GM19395 (cell line): ENCODE measurements at regions not wholly inside any gene's neighbourhood (a gene's known extent, or its start where the extent isn't known, plus 50 kb on each side); places are given as distances from the start of the nearest gene placed in this dataset.
A peak's percentile ranks its signal among the peaks of the same experiment; 100 is the strongest.

Experiments used
- ATAC-seq: cut with Tn5 transposase; IDR thresholded peaks from one replicate; pipeline ENCODE4 v1.9.1; 2021; ENCODE audit warnings: mild to moderate bottlenecking, moderate library complexity; ENCODE audit not compliant: unreplicated experiment

DNA sequence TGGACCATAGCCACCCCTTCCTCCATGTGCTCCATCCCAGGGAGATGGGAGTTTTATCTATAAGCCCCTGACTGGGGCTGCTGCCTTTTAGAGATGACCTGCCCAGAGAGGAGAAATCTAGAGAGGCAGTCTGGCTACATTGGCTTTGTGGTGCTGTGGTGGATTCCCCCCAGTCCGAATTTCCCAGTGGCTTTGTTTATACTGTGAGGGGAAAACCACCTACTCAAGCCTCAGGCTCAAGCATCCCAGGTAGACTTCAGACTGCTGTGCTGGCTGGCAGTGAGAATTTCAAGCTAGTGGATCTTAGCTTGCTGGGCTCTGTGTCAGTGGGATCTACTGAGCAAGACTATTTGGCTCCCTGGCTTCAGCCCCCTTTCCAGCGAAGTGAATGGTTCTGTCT is 1195.7 kb upstream of the PCDH20 start:
- ATAC-seq: no peak

DNA sequence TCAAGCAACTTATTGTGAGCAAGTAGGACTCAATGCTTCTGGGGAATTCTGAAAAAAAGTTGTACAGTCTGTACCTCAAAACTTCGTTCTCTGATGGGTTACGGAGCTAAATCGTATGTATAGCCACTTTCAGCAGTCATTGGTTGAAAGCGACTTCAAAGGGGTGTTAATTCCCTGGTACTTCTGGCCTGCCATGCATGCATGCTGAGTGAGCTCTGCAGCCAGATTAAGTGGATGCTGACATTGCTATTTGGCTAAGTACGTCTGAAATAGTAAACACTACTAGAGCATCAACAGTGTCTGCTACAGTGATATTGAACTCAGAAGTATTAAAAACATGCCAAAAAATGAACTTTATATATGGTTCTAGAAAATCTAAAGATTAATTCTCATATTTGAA is 1183.1 kb upstream of the PCDH20 start:
- ATAC-seq: no peak

DNA sequence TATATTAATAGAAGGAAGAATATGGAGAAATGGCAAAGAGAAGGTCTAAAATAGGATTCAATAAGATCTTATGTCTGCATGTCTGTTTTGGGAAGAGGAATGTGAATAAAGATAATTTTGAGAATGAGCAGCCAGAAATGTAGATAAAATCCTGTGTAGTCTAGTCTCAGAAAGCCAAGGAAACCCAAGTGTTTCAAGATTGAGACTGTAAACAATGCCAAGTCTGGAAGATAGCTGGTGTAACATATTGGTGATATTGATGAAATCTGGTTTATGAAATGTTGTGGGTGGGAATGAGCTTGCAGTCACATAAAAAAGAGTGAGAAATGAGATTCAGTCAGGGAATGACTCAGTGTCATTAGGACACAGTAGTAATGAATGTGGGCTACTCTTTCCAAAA is 1180.3 kb upstream of the PCDH20 start:
- ATAC-seq: no peak

DNA sequence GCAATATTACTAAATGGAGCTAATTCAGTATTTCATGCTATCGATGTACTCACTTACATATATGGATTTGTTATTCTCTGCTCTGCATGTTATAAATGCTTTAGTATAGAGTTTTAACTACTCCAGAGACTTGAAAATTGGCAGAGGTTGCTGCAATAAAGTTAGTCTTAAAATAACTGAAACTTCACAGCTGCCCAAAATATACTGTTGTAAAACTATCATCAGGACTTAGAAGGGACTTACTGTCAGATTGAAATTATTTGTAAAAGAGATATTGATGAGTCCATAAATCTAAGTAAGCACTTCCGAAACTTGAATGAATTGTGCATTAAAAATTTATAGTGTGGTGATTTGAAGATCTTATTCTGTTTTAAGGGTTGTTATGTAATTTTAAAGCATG is 1178.2 kb upstream of the PCDH20 start:
- no peak for ATAC-seq

DNA sequence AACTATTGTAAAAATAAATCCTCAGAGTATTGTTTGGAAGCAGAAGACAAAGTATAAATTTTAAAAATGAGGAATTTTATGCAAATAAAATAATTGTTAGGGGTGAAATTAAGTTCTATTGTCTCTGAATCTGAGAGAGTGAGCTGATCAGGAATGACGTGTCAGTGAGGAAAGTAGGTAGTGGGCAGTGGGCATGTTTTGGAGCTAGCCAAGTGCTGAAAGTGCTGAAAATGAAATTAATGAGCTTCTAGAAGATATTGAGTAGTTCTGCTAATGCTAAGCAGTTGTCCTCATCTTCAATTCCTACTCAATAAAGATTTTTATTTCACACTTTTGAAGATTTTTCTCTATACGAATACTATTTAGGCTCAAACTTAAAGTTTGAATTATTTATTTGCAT is 1167.8 kb upstream of the PCDH20 start:
- ATAC-seq: no peak

DNA sequence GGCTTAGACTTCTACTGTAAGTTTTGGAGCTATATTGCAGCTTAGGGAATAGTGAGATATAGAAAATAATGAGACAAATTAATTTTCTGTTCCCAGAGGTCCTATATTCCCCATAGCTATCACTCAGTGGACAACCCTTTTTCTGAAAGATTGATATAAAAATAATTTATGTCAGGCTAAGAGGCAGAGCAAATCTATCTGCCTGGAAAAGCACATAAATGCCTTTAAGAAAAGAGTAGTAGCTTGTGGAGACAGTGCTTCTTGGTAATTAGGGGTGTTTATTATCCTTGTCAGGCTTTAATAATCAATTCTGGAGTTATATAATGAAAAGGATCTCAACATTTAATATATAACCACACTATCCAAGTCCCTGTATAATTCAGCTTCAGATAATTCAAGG is 1162.8 kb upstream of the PCDH20 start:
- no peak for ATAC-seq

DNA sequence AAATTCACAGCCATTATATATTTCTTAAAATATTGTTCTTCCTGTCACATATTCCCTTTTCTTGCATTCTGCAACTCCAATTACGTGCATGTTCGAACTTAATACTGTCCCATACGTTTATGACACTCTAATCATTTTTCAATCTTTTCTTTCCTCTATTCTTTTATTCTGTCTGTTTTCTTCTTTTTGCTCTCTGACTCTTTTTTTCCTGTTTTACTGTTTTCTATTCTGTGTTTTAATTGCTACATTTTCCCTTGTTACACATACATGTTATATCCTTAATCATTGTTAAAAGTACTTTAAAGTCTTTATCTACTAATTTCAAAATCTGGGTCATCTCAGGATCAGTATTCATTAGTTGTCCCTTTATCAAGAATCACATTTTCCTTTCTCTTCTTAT is 1149.1 kb upstream of the PCDH20 start:
- no peak for ATAC-seq

DNA sequence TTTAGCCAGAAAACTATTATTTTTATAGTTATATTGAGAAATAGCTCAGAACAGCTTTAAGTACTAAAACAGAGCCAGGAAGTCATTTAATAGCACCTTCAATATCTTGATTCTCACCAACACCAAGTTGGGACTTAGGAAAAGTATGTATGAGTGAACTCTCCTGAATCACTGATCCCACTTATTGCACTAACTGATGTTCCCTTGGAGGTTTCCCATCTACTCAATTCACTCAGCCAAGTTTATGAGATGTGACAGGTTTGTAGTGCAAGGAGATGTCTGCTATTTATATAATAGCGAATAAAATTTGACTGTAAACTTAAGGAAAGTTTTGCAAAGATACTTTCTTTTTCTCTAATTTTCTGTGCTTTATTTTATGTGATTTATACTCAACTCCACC is 1147.6 kb upstream of the PCDH20 start:
- no peak for ATAC-seq

DNA sequence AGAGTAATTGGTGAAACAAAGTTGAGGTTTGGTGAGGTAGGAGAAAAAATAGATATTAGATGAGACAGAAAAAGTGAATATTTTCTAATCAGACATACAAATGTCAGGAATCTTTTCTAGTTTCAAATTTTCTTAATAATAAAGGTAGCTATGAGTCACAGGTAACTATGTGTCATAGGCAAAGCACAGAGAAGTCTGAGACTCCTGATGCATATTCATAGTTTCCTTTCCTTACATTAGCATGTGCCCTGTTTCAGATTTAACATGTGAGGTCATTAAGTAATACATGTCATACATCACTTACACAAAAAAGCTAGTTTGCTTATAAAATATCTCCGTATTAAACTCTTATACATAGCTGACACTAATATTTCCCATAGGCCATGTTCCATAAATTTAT is 1141.3 kb upstream of the PCDH20 start:
- ATAC-seq: no peak

DNA sequence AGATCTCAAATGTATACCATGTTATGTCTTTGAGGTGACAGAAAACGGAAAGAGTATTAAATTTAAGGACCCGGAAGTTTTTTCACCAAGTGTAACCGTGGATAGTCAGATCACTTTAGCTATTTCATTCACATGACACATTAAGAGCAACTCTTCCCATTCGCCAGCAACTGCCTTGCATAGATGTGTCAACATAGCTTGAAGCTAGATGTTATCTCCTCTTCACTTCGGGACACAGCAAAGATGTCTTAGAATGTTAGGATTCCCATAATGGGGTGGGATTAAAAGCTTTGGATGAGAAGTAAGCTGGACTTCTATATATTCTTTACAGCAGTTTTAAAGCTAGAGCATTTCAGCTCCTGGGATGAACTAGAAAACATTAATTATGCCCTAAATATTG is 1135.9 kb upstream of the PCDH20 start:
- no peak for ATAC-seq

DNA sequence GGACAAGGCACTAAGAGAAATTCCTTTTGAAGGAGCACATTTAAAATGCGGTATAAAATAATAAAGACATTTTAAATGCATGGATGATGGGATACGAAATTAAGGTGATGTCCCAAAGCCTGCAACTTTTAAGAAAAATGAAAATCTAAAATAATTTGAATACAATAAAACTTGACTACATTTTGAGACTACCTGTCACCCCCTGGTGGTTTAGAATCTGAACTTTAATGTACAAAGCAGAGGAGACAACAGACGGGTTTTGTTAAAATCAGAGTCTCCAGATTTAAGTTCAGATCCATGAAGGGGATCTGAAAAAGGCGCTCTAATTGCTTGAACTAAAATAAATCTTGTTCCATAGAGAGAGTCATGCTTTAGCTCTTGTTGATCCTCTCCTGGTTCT is 1129.3 kb upstream of the PCDH20 start:
- ATAC-seq: no peak

DNA sequence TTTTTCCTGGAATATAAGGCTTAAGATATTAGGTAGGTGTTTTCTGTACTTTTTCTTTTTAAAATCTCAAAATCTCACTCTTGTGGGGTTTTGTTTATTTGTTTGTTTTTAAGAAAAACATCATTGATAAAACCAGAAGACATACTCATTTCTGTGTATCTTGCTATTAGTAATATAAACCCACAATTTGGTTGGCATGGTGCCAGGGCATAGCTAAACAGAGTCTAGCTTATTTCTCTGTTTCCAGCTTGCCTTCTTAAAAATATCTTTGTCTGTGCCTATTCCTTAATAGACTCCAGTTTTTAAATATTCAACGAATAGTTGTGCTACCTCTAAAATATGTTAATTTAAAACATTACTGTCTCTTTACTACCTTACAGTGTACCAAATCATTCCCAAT is 1121.9 kb upstream of the PCDH20 start:
- ATAC-seq: no peak

DNA sequence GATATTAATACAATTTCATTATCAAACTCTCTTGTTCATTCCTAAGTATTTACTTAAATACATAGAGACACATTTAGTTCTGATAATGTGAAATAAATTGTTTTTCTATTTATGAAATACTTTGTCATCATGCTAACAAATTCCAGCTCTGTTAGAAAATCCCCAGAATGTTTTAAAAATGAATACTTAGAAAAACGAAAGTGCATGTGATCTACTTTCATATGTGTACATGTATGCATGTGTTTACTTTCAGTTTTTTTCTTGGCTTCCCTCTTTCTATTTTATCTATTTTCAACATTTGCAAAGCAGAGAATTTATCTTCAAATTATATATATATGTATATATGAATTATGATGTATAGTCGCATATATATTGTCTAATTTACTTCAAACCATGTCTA is 1110.0 kb upstream of the PCDH20 start:
- no peak for ATAC-seq

DNA sequence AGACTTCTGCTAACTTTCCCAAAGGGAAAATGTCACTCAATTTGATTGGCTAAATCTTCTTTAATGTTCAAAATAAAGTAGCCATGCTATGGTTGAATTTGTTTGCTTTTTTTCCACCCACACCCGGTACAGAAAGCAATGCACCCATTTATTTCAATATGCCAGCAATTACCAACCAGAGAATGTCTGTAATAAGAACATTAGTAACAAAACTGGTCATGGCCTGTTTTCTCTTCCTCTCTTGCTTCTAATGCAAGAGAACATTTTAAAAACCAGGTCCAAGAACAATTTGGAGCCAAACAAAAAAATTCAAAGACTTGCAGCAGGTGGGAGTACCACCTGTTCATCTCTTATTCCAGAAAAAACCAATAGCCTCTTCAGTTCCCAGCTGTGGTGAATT is 1108.8 kb upstream of the PCDH20 start:
- peak; percentile 54 for ATAC-seq

DNA sequence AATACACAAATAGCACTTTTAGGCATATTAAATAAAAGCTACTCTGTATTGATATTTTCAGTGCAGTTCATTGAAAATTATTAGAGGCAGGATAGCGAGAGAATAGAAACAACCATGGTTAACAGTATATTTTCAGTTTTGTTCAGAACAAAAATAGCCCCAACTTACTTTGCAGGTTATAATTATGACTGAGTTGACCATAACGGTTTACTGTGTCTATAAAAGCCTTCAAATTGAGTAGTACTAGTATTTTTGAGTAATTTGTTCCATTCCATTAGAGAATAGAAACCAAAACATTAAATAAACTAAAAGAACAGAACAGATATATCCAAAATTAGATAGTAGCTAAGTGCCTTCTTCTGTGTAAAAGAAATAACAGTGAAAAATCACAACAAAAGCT is 1108.4 kb upstream of the PCDH20 start:
- ATAC-seq: peak; percentile 83

DNA sequence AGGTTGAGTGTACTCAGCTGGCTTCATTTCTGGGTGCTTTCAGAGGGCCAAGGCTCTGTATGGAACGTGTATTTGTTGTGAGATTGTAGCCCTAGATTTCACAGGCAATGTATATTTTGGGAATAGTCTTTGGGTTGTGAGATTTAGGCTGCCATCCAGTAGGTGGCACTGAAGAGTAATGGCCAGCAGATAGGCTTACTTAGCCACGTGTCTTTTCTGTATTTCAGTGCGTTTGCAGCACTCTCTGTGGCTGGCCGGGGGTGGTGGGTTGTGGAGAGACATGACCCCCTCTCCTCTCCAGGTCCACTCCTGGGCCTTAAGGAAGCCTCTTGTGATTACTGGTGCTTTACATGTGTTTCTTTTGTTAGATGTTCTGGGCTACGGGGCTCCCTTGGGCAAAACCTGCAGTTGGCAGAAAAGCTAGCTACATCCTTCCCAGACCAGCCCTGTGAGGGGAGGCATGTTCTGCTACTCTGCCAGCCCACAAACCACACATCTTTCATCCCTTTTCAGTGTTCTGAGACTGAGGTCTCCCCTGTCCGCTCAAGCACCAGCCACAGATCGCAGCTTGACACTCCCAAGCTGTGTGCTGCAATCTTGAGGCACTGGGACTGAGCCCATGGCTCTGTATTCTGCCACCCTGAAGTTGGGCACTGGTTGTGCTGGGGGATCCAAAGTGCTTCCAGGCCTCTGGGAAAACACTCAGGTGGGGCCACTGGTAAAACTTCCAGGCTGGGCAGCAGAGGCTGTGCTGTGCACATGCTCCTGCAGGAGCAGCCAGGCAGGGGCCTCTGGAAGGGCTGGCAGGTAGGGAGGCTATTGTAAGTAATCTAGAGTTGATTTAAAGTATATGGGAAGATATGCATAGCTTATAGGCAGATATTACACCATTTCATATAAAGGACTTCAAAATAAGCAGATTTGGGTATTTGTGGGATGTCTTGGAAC is 1096.8 kb upstream of the PCDH20 start:
- peak; percentile 92 for ATAC-seq

DNA sequence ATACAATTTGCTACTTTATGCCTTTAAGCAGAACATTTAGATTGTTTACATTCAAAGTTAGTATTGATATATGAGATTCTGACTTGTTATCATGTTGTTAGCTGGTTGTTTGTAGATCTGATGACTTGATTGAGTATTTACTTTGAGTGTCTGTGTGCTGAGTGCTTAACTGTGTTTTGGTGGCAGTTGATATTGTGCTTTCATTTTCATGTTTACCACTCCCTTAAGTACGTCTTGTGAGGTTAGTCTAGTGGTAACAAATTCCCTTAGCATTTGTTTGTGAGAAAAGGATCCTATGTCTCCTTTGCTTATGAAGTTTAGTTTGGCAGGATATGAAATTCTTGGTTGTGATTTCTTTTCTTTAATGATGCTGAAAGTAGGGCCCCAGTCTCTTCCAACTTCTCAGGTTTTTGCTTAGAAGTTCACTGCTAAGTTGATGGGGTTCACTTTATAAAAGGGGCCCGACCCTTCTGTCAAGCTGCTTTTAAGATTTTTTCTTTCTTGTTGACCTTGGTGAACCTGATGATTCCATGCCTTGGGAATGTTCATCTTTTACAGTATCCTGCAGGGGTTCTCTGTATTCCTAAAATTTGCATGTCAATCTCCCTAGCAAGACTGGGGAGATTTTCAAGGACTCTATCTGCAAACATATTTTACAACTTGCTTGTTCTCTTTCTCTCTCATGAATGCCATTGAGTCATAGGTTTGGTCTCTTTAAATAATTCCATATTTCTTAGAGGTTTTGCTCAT is 1095.4 kb upstream of the PCDH20 start:
- ATAC-seq: peak; percentile 47

DNA sequence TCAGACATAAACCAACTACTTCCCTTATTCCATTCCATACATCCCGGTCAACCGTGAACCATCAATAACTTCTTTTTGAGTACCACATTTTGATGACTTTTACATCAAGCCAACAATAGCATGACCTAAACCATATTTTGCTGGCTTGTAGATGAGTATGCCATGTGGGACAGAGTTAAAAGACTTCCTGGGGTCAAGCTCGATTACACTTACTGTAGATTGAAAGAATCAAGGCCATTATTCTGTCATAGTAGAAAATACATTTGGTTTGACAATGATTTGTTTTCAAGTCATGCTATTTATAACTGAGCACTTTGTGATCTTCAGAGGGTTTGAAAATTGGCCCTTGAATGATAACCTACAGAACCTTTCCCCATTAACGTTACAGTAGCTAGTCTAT is 1086.9 kb upstream of the PCDH20 start:
- ATAC-seq: no peak

DNA sequence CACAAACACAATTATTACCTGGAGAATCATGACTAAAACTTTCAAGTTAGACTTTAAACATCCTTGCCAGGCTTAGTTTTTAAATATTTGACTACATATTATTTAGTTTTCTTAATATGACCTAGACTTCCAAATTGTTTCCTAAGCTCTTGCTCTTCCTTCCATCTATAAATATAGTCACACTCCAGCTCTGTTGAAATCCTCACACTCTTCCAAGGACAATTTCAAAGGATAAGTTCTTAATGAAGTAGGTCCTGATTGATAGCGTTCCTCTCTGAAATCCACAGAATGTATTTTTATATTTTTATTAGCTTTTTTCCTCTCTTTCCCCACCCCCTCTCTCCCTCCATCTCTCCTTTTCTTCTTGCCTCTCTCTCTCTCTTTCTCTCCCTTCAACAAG is 1074.1 kb upstream of the PCDH20 start:
- no peak for ATAC-seq

DNA sequence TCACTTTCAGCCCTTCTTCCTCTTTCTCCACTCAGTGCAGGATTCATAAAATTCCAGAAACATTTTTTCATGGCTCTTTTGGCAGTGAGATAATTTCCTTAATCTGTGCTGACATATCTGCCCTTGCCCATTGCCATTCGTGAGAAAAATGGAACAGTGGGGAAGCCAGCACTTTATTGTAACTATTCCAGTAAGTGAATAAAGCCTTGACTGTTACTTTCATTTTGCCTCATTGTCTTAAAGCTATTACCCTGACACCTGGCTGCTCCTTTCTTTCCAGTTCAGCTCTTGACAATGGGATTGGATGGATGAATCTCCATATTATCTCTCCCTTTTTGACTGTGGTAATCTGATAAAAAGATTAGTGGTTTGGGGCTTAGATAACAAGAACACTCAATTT is 1068.1 kb upstream of the PCDH20 start:
- no peak for ATAC-seq

DNA sequence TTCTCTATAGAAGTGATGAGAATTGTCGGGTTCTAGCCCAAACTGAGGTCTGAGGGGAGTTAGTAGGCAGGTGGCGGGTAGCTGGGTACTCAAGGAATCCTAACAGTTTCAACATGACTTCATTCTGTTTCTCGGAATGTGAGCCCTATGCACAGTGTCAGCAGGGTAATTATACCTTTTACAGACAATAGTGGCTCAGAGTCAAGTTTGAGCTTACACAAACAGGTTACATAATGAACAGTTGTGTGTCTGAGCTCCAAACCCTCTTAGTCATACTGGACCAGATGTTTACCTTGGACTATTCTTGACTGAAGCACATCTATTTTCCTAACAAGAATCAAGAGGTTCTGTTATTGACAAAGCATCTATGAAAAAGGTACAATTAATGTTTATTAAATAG is 1066.7 kb upstream of the PCDH20 start:
- ATAC-seq: no peak

DNA sequence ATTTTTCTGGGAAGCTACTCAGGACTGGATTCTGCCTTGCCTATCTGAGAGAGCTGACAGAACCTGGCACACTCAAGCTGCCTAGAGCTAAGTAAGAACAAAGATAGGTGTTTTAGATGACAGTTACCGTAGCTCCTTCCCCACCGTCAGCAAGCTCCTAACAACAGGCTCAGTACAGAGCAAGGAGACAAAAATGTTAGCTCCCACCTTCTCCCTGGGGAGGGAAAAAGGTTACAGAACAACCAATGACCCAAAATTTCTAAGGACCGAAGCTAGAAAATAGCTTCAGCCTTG is 1058.2 kb upstream of the PCDH20 start:
- ATAC-seq: no peak
